ENCODE measurements at regions not wholly inside any gene's neighbourhood (a gene's known extent, or its start where the extent isn't known, plus 50 kb on each side); places are given as distances from the start of the nearest gene placed in this dataset.

DNA sequence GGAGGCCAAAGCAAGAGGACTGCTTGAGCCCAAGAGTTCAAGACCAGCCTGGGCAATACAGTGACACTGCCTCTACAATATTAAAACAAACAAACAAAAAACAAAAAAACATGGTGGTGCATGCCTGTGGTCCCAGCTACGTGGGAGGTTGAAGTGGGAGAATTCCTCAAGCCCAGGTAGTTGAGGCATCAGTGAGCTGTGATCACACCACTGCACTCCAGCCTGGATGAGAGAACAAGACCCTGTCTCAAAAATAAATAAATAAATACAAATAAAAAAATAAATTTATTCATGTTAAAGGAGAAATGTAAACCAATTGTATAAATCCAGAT is 200.6 kb downstream of the BCHE start:
- Histone ChIP-seq H3K27ac (no peak overlapping the region), H3K4me1 (no peaks in the 10 kb centered on the region), H3K27me3 (no peaks in the 10 kb centered on the region), H3K9me3 (peaks cover 0 to 17% (median 0%) of the 10 kb centered on the region in 11 donors), H3K36me3 (no peaks in the 10 kb centered on the region), H3K4me3 (no peak overlapping the region)
- intact Hi-C loops (cut with DNase I): no loop called here
- ATAC-seq: no peak
- WGBS, 2 donors: 72 to 100% methylated on average over 1 of the region's 1 CpG
- no peak for DNase-seq
- no peak for TF ChIP-seq CTCF (IDR thresholded peaks at IDR 0.05)

GRCh38 chr3:165635791-165636683 is 201.2 kb downstream of the BCHE start:
- Histone ChIP-seq H3K27me3 (no peaks in the 10 kb centered on the region), H3K36me3 (no peaks in the 10 kb centered on the region), H3K4me1 (no peaks in the 10 kb centered on the region), H3K4me3 (no peak overlapping the region), H3K27ac (no peak overlapping the region), H3K9me3 (peaks cover 0 to 17% (median 0%) of the 10 kb centered on the region in 11 donors)
- TF ChIP-seq CTCF (IDR thresholded peaks at IDR 0.05): no peak
- ATAC-seq (no peak), DNase-seq (no peak)
- intact Hi-C loops (cut with DNase I): no loop called here
- 82 to 87% methylated on average over 5 of the region's 5 CpGs for WGBS, 2 donors

DNA sequence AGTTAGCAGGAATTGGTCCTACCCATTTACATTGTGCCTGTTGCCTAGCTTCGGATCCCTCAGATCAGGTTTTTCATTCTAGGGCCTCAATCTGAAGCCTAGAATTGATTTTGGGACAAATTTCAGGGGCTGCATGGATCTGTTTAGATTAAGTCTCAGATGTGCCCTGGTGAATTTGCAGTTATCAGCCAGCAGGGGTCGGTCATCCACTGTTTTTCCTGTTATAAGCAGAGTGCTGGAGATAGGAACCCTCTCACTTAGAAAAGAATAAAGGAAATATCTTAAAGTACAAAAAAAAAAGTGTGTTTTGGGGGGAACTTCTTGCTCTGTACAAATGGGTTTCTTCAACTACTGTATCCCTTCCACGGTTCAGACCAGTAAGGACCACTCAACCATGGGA is 212.5 kb downstream of the BCHE start:
- Histone ChIP-seq H3K4me1 (no peaks in the 10 kb centered on the region), H3K4me3 (no peak overlapping the region), H3K9me3 (peaks cover 0 to 38% (median 3%) of the 10 kb centered on the region in 11 donors), H3K27me3 (no peaks in the 10 kb centered on the region), H3K27ac (no peak overlapping the region), H3K36me3 (no peaks in the 10 kb centered on the region)
- intact Hi-C loops (cut with DNase I): no loop called here
- WGBS, 2 donors: 72 to 76% methylated on average over 3 of the region's 3 CpGs
- ATAC-seq (no peak), DNase-seq (no peak)
- no peak for TF ChIP-seq CTCF (IDR thresholded peaks at IDR 0.05)

- TF ChIP-seq CTCF (IDR thresholded peaks at IDR 0.05): no peak
- DNase-seq: no peak
- no peak for ATAC-seq
- Histone ChIP-seq H3K4me3 (no peak overlapping the region), H3K36me3 (no peaks in the 10 kb centered on the region), H3K27me3 (no peaks in the 10 kb centered on the region), H3K4me1 (no peaks in the 10 kb centered on the region), H3K9me3 (peaks cover 0 to 35% (median 3%) of the 10 kb centered on the region in 11 donors), H3K27ac (no peak overlapping the region)
- 90 to 96% methylated on average over 2 of the region's 2 CpGs for WGBS, 2 donors
- intact Hi-C loops (cut with DNase I): no loop called here
Measured at GRCh38 chr3:165622356-165622755, 214.9 kb downstream of the BCHE start.
